ENCODE measurements at regions not wholly inside any gene's neighbourhood (a gene's known extent, or its start where the extent isn't known, plus 50 kb on each side); places are given as distances from the start of the nearest gene placed in this dataset.

GRCh38 chrX:131951166-131951565 lies 71.9 kb upstream of the STK26 start:
- TF ChIP-seq REST (IDR thresholded peaks at IDR 0.05; ENCODE audit: low read depth, low read length) (no peak), CTCF (IDR thresholded peaks at IDR 0.05) (no peak)

All from SK-N-SH (cell line).